Activated naive CD4-positive, alpha-beta T cell treated with anti-CD3 and anti-CD28 coated beads, Interleukin-2, amount 50 U/mL, for 16 hours (primary cell): ENCODE measurements at regions not wholly inside any gene's neighbourhood (a gene's known extent, or its start where the extent isn't known, plus 50 kb on each side); places are given as distances from the start of the nearest gene placed in this dataset.
"Not testable (repeated sequence)": the region's sequence is repeated elsewhere in the genome, so short reads cannot be mapped to it uniquely, and the experiment has no call there.

Source experiments
- DNase-seq: peaks from one replicate; pipeline ENCODE4 v3.0.0-alpha.2; 2020

- DNase-seq = no peak
These were observed 336.0 kb downstream of the CCDC85A start for GRCh38 chr2:56519806-56520205.

DNA sequence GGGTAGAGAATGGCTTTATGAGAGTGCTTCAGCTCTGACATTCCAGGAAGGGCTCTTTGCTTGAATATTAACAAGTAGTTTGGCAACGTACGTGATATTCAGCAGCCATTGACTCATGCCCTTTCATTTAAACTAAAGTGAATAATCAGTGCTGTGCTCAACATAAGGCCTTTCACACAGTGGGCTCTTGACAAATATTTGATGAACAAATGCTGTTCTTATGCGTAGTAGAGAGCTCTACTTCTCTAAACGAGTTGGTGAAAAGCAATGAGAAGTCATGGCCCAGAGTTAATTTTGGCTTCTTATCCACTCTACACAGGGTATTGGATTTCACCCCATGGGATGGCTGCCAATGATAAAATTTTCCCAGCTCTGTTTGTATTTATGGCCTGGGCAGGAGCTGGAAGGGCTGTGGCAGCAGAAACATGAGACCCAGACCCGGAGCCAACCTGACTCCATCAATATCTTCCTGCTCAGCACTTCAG lies 338.9 kb downstream of the CCDC85A start:
- no peak for DNase-seq

- no peak for DNase-seq
These were observed 340.0 kb downstream of the CCDC85A start for GRCh38 chr2:56523816-56524215.

DNA sequence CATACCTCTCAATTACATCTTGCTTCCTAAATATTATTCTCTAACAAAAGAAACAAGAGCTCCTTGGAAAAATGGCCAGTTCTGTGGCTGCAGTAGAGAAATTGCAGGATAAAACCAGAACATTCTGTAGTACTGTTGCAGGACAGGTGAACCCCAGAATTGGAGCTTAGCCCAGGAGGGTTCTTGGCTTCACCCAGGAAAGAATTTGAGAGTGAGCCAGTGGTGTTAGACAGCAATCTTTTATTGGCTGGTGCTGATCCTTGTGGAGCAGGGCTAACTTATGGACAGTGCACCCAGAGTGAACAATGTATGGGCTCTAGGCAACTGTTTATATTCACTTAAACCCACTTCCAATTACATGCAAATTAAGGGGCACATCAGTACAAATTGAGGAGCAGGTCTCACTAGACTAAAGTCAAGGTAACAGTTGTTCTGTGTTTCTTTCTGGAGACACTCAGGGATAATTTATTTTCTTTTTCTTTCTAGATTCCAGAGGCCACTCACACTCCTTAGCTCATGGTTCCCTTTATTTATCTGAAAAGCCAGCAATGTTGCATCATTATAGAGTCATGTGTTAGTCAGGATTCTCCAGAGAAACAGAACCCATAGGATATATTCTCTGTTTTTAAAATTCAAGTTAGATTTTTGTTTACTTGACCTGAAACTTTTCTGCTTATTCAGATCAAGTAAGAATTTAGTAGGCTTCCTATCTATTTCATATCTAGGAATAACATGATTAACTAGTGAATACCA lies 348.1 kb downstream of the CCDC85A start:
- no peak for DNase-seq

- no peak for DNase-seq
These were observed 350.5 kb downstream of the CCDC85A start for GRCh38 chr2:56534321-56534720.

DNA sequence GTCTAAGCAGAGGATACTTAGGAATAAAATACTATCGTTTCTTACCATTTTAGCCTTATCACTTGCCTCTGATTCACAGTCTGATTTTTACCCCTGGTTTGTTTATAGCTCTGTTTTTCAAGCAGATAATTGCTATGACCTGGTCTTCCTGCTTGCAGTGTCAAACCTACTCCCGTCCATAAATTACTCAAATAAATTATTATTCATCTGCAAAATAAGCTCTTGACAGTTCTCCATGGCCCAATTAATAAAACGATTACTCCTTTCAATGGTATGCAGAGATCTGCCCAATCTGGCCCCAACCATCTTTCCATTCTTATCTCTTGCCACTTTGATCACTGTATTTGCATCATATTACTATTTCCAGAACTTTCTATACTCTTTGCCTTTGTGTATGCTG lies 354.0 kb downstream of the CCDC85A start:
- no peak for DNase-seq

- no peak for DNase-seq
These were observed 355.8 kb downstream of the CCDC85A start for GRCh38 chr2:56539618-56540017.

- no peak for DNase-seq
These were observed 356.7 kb downstream of the CCDC85A start for GRCh38 chr2:56540467-56540866.

DNA sequence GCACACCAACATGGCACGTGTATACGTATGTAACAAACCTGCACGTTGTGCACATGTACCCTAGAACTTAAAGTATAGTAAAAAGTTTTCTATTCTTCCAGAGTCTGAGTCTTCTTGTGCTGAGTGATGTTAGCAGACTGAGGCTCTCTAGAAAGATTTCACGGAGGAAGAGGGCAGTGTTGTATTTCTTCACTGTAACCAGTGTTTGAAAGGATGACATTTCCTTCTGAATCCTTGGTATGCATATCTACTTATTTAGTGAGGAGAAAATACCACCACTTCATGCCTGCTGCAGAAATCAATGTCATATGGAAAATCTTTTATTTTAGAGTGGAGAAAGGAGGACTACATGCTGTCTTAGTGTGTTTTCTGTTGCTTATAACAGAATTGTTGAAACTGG lies 357.1 kb downstream of the CCDC85A start:
- DNase-seq = no peak

GRCh38 chr2:56542213-56542612 lies 358.4 kb downstream of the CCDC85A start:
- no peak for DNase-seq

DNA sequence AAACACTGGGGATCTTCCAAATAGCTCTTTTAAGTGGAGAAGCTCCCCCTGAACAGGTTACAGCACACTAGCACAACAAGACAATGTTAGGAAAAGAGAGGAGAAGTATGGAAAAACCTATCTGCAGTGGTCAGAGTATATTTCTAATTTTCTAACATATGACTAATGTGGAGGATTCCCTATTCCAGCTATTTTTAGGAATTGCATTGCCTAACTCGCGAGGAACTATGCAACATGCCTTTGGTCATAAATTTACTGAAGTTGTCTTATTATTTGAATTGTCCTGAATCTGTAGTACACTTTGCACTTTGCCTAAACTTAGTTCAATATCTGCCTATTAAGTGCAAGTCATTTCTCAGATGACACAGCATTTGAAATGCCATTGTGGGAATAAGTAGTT lies 381.4 kb downstream of the CCDC85A start:
- no peak for DNase-seq

- no peak for DNase-seq
These were observed 387.3 kb downstream of the CCDC85A start for GRCh38 chr2:56571074-56571473.

DNA sequence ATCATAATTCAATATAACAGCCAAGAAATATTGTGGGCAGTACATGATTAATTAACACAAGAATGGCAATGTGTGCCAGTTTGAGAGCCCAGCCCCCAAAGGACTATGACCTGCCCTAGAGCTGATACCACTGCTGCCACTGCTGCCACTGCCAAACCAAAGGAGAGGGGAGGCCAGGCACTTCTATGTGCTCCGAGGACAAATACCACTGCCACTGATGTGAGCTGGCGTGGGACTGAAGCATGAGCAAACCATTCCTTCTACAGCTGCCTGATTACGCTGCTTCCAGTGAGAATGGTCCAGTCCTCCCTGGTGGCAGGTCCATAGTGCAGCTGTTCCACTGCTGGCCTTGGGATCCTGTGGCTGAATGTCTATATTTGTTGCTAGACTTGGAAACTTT lies 392.2 kb downstream of the CCDC85A start:
- DNase-seq = no peak

DNA sequence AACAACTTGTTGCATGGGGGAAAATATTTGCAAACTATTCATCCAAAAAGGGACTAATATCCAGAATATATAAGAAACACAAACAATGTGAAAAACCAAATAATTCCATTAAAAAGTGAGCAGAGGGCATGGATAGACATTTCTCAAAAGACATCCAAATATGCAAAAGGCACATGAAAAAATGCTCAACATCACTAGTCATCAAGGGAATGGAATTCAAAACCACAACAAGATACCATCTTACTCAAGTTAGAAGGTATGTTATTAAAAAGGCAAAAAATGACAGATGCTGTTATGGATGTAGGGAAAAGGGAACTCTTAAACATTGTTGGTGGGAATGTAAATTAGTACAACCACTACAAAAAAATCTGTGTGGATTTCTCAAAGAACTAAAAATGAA lies 396.5 kb downstream of the CCDC85A start:
- DNase-seq = no peak

- no peak for DNase-seq
These were observed 398.8 kb downstream of the CCDC85A start for GRCh38 chr2:56582570-56582969.

DNA sequence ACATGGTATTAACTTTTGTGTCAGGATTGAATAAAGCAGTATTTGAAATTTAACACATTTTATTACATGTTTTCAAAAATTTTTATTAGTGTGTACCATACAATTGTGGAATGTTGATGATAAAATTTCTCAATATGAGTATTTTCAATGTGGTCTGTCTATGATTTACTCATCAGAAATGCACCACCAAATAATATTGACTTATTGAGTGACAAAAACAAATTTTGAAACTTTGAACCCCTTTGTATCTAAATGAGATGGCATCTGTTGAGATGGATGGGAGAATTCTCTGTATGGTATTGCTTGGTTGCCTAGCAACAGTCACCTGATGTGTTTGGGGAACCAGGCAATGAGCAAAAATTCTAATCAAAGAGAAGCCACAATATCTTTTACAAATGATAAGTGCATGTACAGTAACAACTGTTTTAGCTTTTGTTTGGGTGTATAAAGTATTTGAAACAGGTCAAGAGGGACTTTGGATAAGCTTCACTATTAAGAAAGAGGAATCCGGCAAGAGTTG lies 400.1 kb downstream of the CCDC85A start:
- no peak for DNase-seq

DNA sequence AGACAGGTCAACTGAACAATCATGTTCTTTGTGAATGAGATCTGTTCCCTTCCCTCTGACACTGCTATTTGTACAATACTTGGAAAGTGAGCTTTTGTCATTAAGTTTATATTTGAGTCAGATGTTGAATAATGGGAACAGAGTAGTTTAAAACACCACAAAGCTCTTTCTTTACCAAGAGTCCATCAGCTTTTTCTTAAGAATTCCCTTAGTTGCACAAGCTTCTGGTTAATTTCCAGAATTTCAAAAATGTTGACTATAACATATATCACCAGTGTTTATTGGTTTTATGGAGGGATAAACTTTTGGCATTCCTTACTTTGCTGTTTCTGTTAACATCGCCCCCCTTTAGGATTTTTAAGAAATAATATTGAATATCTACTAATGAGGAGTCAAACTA lies 403.7 kb downstream of the CCDC85A start:
- no peak for DNase-seq

DNA sequence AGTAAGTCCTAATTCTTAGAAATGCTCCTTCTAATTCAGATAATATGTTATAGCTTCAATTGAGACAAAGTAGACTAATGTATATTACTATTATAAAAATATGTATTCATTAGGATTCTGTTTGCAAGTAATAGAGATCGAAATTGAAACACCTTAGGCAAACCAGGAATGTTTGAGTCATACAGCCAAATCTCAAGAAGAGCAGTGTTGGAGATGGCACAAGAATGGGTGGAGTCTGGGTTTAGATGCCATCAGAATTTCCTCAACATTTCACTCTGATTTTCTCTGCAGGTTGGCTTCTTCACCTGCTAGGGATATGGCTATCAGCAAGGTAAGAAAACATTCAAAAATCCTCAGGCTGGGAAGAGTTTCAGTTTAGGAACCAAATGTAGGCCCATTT lies 405.4 kb downstream of the CCDC85A start:
- no peak for DNase-seq

DNA sequence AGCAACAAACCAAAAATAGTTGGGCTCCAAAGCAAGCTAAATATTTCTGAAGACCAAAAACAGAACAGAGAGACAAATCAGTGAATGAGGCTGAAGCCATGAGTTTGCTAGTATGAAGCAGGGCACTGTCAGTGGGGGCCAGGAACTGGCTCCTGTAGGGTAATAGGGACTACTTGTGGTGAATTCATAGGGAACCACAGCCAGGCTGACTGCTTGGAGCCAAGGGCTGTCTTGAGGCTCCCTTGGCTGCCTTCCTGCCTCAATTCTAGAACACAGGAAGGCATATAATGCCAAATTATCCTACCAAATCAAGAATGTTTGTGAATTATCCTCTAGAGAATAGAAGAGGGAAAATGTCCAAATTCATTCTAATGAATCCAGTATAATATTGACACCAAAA lies 406.0 kb downstream of the CCDC85A start:
- DNase-seq = no peak

GRCh38 chr2:56590611-56591010 lies 406.8 kb downstream of the CCDC85A start:
- no peak for DNase-seq

DNA sequence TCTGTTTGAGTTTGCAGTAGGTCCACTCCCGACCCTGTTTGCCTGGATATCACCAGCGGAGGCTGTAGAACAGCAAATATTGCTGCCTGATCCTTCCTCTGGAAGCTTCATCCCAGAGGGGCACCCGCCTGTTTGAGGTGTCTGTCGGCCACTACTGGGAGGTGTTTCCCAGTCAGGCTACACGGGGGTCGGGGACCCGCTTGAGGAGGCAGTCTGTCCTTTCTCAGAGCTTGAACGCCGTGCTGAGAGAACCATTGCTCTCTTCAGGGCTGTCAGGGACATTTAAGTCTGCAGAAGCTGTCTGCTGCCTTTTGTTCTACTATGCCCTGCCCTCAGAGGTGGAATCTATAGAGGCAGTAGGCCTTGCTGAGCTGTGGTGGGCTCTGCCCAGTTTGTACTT lies 422.3 kb downstream of the CCDC85A start:
- not testable (repeated sequence) for DNase-seq

GRCh38 chr2:56613254-56613653 lies 429.5 kb downstream of the CCDC85A start:
- DNase-seq = no peak

- no peak for DNase-seq
These were observed 430.1 kb downstream of the CCDC85A start for GRCh38 chr2:56613920-56614319.

- DNase-seq = no peak
These were observed 432.0 kb downstream of the CCDC85A start for GRCh38 chr2:56615760-56616159.

GRCh38 chr2:56624181-56624580 lies 440.4 kb downstream of the CCDC85A start:
- DNase-seq = no peak
